NCI-H187 treated with DMSO at 0.1 percent for 48 hours (cell line): ENCODE measurements at regions not wholly inside any gene's neighbourhood (a gene's known extent, or its start where the extent isn't known, plus 50 kb on each side); places are given as distances from the start of the nearest gene placed in this dataset.
"Not testable (repeated sequence)": the region's sequence is repeated elsewhere in the genome, so short reads cannot be mapped to it uniquely, and the experiment has no call there.

Experiments used
- DNase-seq: peaks from one replicate; lab custom pipeline; 2025; lab: John Stamatoyannopoulos, UW

GRCh38 chr11:37430966-37431632 is 833.1 kb upstream of the RAG2 start:
- DNase-seq: not testable (repeated sequence)

- no peak for DNase-seq
These were observed 824.5 kb upstream of the RAG2 start for GRCh38 chr11:37422511-37422910.

DNA sequence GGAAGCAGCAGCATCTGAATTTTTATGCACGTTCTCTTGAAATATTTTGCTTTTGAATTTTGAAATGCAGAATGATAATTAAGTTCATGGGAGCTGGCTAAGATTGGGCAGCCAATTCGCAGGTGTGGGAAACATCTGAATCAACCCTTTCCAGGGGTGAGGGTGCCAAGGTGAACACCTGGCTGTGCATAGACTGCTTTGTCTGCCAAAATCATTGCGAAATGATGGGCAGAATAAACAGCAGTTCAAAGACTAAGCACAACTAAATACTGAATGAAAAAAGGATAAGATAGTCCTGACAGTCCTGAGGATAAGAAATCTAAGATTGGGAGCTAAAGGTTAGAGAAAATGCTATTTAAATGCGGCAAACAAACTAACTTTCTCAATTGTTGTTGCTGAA is 813.3 kb upstream of the RAG2 start:
- DNase-seq: no peak

DNA sequence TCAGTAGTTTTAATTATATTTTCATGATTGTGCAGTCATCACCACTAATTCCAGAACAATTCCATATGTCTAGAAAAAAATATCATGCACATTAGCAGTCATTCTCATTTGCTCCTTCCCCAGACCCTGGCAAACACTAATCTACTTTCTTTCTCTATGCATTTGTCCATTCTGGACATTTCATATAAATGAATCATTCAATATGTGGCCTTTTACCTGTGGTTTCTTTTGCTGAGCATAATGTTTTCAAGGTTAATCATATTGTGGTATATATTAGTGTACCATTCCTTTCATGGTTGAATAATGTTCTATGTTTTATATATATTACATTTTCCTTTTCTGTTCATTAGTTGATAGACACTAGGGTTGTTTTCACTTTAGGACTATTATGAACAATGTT is 811.1 kb upstream of the RAG2 start:
- no peak for DNase-seq

DNA sequence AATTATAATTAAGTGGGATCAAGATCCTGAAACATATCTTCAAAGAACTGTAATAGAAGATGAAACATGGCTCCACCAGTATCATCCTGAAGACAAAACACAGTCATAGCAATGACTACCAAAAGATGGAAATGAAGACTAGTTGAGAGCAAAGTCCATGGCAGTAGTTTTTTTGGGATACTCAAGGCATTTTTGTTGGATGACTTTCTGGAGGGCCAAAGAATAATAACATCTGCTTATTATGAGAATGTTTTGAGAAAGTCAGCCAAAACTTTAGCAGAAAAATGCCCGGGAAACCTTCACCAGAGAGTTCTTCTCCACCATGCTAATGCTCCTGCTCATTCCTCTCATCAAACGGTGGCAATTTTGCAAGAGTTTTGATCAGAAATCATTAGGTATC is 809.4 kb upstream of the RAG2 start:
- no peak for DNase-seq

DNA sequence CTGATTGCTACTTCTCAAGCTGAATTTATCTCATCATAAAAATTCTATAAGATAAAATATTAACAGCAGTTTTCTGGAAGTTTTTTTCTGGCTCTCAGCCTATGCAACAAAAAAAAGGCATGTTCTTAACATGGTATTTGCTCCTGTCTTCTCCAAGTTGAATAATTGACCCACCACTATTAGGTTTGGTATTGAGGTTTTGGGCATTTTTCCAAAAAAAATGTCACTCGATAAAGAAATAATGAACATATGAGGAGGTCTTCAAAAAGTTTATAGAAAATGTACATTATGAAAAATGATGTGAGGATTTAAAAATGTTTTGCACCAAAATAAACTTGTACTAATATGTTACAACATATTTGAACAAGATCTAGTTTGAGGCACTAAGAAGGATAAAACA is 808.6 kb upstream of the RAG2 start:
- no peak for DNase-seq

- DNase-seq: no peak
These were observed 806.2 kb upstream of the RAG2 start for GRCh38 chr11:37404231-37404630.

- no peak for DNase-seq
These were observed 804.6 kb upstream of the RAG2 start for GRCh38 chr11:37402663-37403062.

GRCh38 chr11:37394236-37394870 is 796.3 kb upstream of the RAG2 start:
- no peak for DNase-seq

- no peak for DNase-seq
These were observed 793.6 kb upstream of the RAG2 start for GRCh38 chr11:37391615-37392014.

DNA sequence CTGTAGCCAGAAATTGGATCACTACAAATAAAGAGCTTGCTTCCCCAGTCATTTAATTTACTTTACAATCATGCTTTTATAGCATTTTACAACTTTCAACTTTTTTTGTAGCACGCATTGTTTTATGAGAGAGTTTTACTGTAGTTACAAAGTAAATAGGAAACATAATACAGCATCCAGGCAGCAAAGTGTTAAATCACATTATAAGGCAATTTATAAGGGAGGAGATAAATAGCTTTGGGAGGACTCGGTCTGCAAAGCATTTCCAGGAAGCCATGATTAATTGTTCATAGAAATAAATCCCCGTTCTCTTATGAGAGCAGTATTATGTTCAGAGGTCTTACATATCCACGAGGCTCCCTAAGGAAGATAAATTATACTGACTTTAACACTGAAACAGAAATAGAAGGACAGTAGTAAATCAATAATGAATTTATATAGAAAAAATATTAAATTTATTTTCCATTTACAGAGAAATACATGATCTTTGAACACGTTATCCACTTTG is 792.6 kb upstream of the RAG2 start:
- no peak for DNase-seq

GRCh38 chr11:37378958-37379357 is 780.9 kb upstream of the RAG2 start:
- DNase-seq: no peak

DNA sequence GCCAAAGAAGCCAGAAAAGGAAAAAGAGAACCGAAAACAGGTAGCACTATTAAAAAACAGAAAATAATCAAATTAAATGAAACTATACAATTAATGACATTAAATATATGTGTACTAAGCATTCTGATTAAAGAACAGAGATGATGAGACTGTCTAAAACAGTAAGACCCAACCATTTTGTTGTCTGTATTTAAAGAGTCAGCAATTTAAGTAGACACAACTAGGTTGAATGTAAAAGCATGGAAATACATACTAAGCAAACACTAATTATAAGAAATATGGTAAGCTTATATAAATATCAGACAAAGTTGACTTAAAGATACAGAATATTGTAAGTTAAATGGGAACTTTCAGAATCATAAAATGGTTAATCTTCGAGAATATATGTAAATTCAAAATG is 774.6 kb upstream of the RAG2 start:
- no peak for DNase-seq

- no peak for DNase-seq
These were observed 773.4 kb upstream of the RAG2 start for GRCh38 chr11:37371346-37371970.

DNA sequence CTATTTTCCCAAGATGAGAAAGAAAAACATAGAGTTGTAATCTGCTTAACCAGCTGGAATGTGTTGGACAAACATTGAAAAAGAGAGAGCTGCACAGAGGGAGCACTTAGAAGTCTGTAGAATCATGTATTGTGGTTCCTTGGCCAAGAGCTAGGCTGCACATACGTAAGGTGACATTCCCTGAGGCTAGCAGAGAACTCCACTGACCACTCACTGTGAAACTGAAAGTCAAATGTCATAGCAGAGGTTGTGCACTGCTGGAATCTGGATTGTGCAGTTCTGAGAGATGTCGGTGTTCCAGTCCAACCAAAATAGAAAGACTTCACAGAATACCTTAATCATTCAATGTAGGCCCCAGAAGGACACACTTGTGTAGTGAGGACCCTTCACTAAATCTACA is 772.8 kb upstream of the RAG2 start:
- no peak for DNase-seq

DNA sequence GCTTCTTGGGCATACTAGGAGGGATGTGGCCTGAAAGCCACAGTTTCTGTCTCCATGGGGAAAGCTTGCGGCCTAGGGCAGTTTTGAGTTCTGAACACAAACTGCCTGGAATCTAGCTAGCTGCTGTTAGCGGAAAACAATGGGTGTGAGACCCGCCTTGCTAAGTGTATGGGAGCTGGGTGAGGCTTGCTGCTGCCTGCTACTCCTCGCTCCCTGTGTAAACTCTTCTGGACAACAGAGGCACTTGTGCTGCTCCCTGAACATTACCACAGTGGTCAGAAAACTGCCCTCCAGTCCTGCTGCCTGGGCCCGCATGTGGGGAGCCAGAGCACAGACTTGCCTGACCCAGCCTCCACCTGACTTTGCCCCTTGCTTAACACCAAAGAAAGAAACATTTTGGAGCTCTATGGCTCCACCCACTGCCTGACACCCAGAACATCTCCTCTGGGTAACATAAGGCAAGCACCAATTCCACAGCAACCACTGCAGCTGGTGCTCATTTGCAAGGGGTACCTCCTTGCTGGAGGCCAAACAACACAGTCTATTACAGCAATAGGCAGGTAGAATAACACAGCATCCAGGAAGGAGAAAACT is 766.3 kb upstream of the RAG2 start:
- no peak for DNase-seq

- no peak for DNase-seq
These were observed 755.2 kb upstream of the RAG2 start for GRCh38 chr11:37353192-37353591.

GRCh38 chr11:37352485-37352884 is 754.4 kb upstream of the RAG2 start:
- no peak for DNase-seq

DNA sequence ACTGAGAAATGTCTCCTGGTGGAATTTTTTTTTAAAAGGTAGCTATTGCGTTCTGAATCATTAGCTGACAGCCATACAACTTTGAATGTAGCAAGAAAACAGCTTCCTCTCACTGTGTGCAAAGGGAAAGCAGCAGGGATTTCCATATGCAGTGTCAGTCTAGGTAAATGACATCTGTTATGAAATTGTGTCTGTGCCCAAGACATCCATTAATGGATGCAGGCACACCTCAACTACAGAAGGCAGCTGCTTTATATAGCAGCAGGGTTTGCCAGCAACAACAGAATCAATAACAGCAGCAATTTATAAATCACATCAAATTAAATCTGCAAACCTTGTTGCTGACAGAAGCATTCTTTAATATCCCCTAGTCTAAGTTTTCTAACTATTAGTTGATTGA is 745.3 kb upstream of the RAG2 start:
- no peak for DNase-seq

- DNase-seq: no peak
These were observed 738.4 kb upstream of the RAG2 start for GRCh38 chr11:37336401-37336800.

DNA sequence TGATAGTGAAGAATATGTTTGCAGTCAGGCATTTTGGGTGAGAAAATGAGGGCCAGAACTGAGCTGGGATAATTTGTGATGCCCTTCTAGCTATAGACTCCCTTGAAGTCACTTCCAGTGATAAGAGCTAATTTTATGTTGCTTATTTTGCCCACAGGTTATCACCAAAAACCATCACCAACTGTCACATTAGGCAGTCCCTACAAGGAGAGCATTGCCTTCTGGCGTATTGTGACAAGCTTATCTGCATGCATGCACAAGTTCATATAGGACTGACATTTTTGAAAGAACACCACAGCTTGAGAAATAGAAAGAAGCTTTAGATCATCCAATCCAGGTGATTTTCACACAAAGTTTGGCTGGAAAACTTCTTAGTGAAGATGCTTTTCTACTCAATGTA is 735.3 kb upstream of the RAG2 start:
- DNase-seq: no peak

GRCh38 chr11:37323843-37324242 is 725.8 kb upstream of the RAG2 start:
- DNase-seq: no peak
